AG04450 (cell line): ENCODE measurements at regions not wholly inside any gene's neighbourhood (a gene's known extent, or its start where the extent isn't known, plus 50 kb on each side); places are given as distances from the start of the nearest gene placed in this dataset.

Experiments
- CTCF ChIA-PET: fragments of 300-600, 350-600 bp; formaldehyde crosslinking; extraction: SDS; loops from one replicate; lab custom pipeline; 2022; ENCODE audit warnings: antibody characterized with exemption, inconsistent platforms; lab: Charles Lee
- POLR2A ChIA-PET: fragments of 350-600 bp; formaldehyde crosslinking; extraction: SDS; loops from one replicate; lab custom pipeline; 2021; ENCODE audit warnings: antibody characterized with exemption, inconsistent platforms; lab: Yijun Ruan, JAX
- DNase-seq: peaks from one replicate; pipeline ENCODE4 v3.0.0-alpha.2; 2011; ENCODE audit warnings: low read depth, low spot score
- H3K27ac ChIP-seq: one replicate; pipeline ENCODE4 v1.5.1; 2012; ENCODE audit warnings: low read depth, low read length, control low read depth
- H3K27me3 ChIP-seq: one replicate; pipeline ENCODE4 v1.6.0; 2012; ENCODE audit warnings: low read length; ENCODE audit not compliant: control insufficient read depth, insufficient read depth
- H3K4me3 ChIP-seq: 2 replicates; pipeline ENCODE4 v1.5.1; 2011; ENCODE audit warnings: mild to moderate bottlenecking, low read depth, low read length, control low read depth
- H3K9me3 ChIP-seq: 2 replicates; pipeline ENCODE4 v1.5.1; 2012; ENCODE audit warnings: low read length; ENCODE audit not compliant: control insufficient read depth, insufficient read depth
- TF ChIP-seq, protein P1 (sequence below): IDR thresholded peaks from 2 replicates; pipeline ENCODE4 v1.5.1; 2011; ENCODE audit warnings: low read depth, low read length, control low read depth, inconsistent platforms

DNA sequence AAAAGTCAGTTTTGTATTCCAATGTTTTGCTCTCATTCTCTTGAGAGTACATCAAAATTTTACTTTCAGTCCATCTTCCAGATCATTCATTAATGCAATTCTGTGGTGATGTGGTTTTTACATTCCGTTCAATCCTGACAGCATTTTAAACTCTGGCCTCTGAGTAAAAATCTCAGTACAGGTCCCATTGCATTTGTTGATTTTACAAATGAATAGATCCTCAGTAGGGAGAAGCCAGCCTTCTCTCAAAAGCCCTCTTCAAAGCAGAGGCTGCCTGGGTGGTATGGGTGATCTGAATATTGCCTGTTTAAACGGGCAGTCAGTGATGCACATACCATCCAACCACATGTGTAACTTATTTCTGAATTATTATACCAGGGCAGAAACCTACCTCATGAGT lies 72.5 kb upstream of the TSC22D2 start:
- no peak overlapping the region for H3K4me3 ChIP-seq
- CTCF ChIA-PET: interaction anchor here (1.0 to 1.1 kb wide), 2 partner anchors 9 to 50 kb away, joined by 3 read pairs; no protein-coding TSS in a partner anchor
- TF ChIP-seq, protein P1, sequence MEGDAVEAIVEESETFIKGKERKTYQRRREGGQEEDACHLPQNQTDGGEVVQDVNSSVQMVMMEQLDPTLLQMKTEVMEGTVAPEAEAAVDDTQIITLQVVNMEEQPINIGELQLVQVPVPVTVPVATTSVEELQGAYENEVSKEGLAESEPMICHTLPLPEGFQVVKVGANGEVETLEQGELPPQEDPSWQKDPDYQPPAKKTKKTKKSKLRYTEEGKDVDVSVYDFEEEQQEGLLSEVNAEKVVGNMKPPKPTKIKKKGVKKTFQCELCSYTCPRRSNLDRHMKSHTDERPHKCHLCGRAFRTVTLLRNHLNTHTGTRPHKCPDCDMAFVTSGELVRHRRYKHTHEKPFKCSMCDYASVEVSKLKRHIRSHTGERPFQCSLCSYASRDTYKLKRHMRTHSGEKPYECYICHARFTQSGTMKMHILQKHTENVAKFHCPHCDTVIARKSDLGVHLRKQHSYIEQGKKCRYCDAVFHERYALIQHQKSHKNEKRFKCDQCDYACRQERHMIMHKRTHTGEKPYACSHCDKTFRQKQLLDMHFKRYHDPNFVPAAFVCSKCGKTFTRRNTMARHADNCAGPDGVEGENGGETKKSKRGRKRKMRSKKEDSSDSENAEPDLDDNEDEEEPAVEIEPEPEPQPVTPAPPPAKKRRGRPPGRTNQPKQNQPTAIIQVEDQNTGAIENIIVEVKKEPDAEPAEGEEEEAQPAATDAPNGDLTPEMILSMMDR: no peak
- H3K27ac ChIP-seq: no peak overlapping the region
- DNase-seq: no peak
- no peaks in the 10 kb centered on the region for H3K27me3 ChIP-seq
- POLR2A ChIA-PET: interaction anchor here (0.6 kb wide), 1 partner anchor 12 kb away, joined by 3 read pairs; no protein-coding TSS in a partner anchor
- H3K9me3 ChIP-seq: no peaks in the 10 kb centered on the region

GRCh38 chr3:150334974-150335373 lies 73.1 kb upstream of the TSC22D2 start:
- Histone ChIP-seq H3K9me3 (no peaks in the 10 kb centered on the region), H3K27me3 (no peaks in the 10 kb centered on the region), H3K4me3 (no peak overlapping the region), H3K27ac (no peak overlapping the region)
- ChIA-PET POLR2A (no interaction called here), CTCF (interaction anchor here (1.0 to 1.1 kb wide), 2 partner anchors 8 to 49 kb away, joined by 3 read pairs; no protein-coding TSS in a partner anchor)
- TF ChIP-seq, protein P1: no peak
- DNase-seq: no peak

DNA sequence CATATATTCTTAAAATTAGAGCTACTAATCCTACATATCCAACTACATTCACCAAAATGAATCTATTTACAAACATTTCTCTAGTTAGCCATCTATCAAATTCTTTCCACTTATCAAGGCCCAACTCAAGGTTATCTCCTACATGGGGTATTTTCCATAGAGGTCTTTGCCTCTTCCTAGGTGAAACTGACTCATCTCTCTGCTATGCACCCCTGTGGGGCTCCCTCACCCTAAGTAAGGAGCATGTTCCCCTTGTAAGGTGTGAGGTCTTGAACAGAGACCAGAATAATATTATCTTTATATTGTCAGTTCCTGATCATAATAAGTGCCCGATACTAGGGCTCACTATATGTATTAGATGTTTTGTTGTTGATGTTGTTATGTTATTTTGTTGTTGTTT lies 74.6 kb upstream of the TSC22D2 start:
- no peaks in the 10 kb centered on the region for H3K27me3 ChIP-seq
- no peaks in the 10 kb centered on the region for H3K9me3 ChIP-seq
- no peak for DNase-seq
- no peak overlapping the region for H3K27ac ChIP-seq
- no peak overlapping the region for H3K4me3 ChIP-seq
- CTCF ChIA-PET: no interaction called here
- POLR2A ChIA-PET: interaction anchor here (0.6 to 0.7 kb wide), 2 partner anchors 16 to 75 kb away, joined by 3 to 5 read pairs; no protein-coding TSS in a partner anchor
- TF ChIP-seq, protein P1: no peak

DNA sequence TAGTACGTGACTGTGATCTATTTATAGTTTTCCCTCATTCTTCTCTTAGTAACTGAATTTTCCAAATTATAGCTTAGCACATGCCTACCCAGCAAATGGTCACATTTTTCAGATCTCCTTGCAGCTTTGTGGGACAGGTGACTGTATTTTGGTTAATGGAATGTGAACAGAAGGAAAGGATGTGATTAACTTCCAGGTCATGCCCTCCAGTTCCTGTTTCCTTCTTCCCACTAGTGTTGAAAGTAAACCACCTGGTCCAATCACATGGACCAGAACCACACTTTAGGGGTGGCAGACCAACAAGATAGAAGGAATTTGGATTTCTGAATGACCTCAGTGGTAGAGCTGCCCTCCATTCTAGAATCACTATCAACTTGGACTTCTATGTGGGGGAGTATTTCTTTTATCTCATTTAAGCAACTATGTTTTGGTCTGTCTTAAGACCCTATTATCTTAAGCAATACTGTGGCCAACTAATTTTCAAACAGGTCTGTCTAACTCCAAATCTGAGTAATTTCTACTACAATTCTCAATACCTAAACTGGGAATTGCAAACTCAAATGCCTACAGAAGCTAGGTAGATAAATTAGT lies 76.0 kb upstream of the TSC22D2 start:
- H3K4me3 ChIP-seq: no peak overlapping the region
- ChIA-PET POLR2A (no interaction called here), CTCF (no interaction called here)
- TF ChIP-seq, protein P1: no peak
- H3K27me3 ChIP-seq: no peaks in the 10 kb centered on the region
- H3K9me3 ChIP-seq: no peaks in the 10 kb centered on the region
- DNase-seq: no peak
- H3K27ac ChIP-seq: no peak overlapping the region

DNA sequence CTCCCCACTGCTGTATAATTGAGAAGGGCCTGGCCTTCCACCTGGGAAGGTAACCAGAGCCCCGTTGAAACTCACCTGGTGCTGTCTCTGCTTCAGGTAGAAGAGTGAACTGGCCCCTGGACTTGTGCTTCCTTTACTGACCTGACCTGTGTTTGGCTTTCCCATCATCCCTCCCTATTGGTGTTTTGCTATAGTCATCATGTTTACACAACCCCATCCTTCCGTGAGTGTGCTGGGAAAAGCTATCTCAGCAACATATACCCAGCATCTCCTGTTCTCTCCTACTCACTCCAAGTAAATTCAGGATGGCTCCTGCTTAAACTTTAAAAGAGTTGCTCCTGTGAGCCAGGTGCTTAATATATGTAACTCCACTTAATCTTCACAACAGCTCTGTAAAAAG lies 77.2 kb upstream of the TSC22D2 start:
- ChIA-PET CTCF (no interaction called here), POLR2A (no interaction called here)
- DNase-seq: no peak
- H3K27ac ChIP-seq: no peak overlapping the region
- no peak overlapping the region for H3K4me3 ChIP-seq
- H3K9me3 ChIP-seq: no peaks in the 10 kb centered on the region
- H3K27me3 ChIP-seq: no peaks in the 10 kb centered on the region
- TF ChIP-seq, protein P1: no peak
